ENCODE measurements at regions not wholly inside any gene's neighbourhood (a gene's known extent, or its start where the extent isn't known, plus 50 kb on each side); places are given as distances from the start of the nearest gene placed in this dataset.

DNA sequence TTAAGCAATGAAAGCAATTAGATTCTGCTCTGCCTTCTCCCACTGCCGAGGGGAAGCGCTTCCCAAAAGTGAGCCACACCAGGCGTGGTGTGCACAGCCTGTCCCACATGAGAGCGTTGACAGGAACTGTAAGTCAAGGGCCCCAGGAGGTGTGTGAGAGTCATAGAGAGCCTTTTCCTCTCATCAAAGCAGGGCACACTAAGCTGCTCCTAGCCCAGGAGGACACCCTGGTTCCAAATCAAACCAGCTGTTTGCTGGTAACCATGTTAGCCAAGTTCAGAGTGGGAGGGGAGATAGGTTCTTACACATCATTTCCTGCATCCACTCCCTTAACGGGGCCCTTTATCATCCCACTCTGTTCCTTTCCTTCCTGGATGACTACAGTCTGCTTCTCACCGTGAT, 98.3 kb downstream of the SPTSSA start:
- ChIA-PET POLR2A (no interaction called here), CTCF (interaction anchor here (2.5 kb wide), 1 partner anchor 32 kb away, joined by 10 read pairs; no protein-coding TSS in a partner anchor), RAD21 (ENCODE audit: low non-redundant PET in 1 of 2, low total read pairs in 2 of 2, uncharacterized antibody in 2 of 2, unreplicated experiment in 2 of 2) (no interaction called here)
- intact Hi-C loops (cut with micrococcal nuclease) = no loop called here
- H3K27ac ChIP-seq (ENCODE audit: low read depth, low read length) = no peak overlapping the region
- ATAC-seq (no peak), DNase-seq (ENCODE audit: low read depth, low spot score) (no peak)
- no peaks in the 10 kb centered on the region for H3K79me2 ChIP-seq (ENCODE audit: insufficient read depth, low read length)
- H3K36me3 ChIP-seq (ENCODE audit: control insufficient read depth in 1 of 2, insufficient read depth in 2 of 2, low read length in 2 of 2) = no peaks in the 10 kb centered on the region
- no peak overlapping the region for H3K9ac ChIP-seq (ENCODE audit: low read length)
- H3K4me1 ChIP-seq (ENCODE audit: control insufficient read depth in 1 of 2, insufficient read depth in 2 of 2, low read length in 2 of 2) = no peaks in the 10 kb centered on the region
- no peaks in the 10 kb centered on the region for H3K27me3 ChIP-seq (ENCODE audit: insufficient read depth, low read length)
- H3K4me3 ChIP-seq (replicated peaks in 1 of 2; ENCODE audit: low read depth in 1 of 2, low read length in 2 of 2) = no peak overlapping the region
- H4K20me1 ChIP-seq (ENCODE audit: insufficient read depth) = no peaks in the 10 kb centered on the region
- no peak overlapping the region for H3K4me2 ChIP-seq (ENCODE audit: low read length)
- H3K9me3 ChIP-seq (ENCODE audit: control insufficient read depth in 1 of 2, insufficient read depth in 1 of 2, low read depth in 1 of 2, low read length in 2 of 2) = no peaks in the 10 kb centered on the region
- no TSS peak for BruUV-seq (replicated peaks)
- no peak overlapping the region for H2AFZ ChIP-seq (ENCODE audit: low read depth, low read length, poor library complexity, severe bottlenecking)
- H3K9me2 ChIP-seq (ENCODE audit: insufficient read depth) = no peaks in the 10 kb centered on the region
- TF ChIP-seq EZH2phosphoT487 (IDR thresholded peaks at IDR 0.05; ENCODE audit: borderline replicate concordance) (no peak), EGR1 (IDR thresholded peaks at IDR 0.05; ENCODE audit: low read depth) (no peak), ZNF274 (IDR thresholded peaks at IDR 0.05; ENCODE audit: low read depth, low read length) (no peak), FOSL1 (IDR thresholded peaks at IDR 0.05; ENCODE audit: low read depth) (no peak), POLR2AphosphoS5 (IDR thresholded peaks at IDR 0.05; ENCODE audit: low read depth, low read length) (no peak), ELF1 (IDR thresholded peaks at IDR 0.05; ENCODE audit: borderline replicate concordance, low read depth) (no peak), SIN3A (IDR thresholded peaks at IDR 0.05; ENCODE audit: low read depth) (no peak), CBX3 (IDR thresholded peaks at IDR 0.05; ENCODE audit: low read depth) (no peak), EZH2 (IDR thresholded peaks at IDR 0.05) (no peak)
- TF ChIP-seq, protein P1, sequence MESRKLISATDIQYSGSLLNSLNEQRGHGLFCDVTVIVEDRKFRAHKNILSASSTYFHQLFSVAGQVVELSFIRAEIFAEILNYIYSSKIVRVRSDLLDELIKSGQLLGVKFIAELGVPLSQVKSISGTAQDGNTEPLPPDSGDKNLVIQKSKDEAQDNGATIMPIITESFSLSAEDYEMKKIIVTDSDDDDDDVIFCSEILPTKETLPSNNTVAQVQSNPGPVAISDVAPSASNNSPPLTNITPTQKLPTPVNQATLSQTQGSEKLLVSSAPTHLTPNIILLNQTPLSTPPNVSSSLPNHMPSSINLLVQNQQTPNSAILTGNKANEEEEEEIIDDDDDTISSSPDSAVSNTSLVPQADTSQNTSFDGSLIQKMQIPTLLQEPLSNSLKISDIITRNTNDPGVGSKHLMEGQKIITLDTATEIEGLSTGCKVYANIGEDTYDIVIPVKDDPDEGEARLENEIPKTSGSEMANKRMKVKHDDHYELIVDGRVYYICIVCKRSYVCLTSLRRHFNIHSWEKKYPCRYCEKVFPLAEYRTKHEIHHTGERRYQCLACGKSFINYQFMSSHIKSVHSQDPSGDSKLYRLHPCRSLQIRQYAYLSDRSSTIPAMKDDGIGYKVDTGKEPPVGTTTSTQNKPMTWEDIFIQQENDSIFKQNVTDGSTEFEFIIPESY (IDR thresholded peaks at IDR 0.05; ENCODE audit: extremely low read depth, insufficient replicate concordance, low read length) = no peak
- TF ChIP-seq, protein P2, sequence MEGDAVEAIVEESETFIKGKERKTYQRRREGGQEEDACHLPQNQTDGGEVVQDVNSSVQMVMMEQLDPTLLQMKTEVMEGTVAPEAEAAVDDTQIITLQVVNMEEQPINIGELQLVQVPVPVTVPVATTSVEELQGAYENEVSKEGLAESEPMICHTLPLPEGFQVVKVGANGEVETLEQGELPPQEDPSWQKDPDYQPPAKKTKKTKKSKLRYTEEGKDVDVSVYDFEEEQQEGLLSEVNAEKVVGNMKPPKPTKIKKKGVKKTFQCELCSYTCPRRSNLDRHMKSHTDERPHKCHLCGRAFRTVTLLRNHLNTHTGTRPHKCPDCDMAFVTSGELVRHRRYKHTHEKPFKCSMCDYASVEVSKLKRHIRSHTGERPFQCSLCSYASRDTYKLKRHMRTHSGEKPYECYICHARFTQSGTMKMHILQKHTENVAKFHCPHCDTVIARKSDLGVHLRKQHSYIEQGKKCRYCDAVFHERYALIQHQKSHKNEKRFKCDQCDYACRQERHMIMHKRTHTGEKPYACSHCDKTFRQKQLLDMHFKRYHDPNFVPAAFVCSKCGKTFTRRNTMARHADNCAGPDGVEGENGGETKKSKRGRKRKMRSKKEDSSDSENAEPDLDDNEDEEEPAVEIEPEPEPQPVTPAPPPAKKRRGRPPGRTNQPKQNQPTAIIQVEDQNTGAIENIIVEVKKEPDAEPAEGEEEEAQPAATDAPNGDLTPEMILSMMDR (IDR thresholded peaks at IDR 0.05 in 2 of 3, conservative IDR thresholded peaks at IDR 0.05 in 1 of 3; ENCODE audit: borderline replicate concordance in 1 of 3, insufficient read depth in 1 of 3, low read depth in 2 of 3, low read length in 2 of 3) = no peak
- TF ChIP-seq, protein P3, sequence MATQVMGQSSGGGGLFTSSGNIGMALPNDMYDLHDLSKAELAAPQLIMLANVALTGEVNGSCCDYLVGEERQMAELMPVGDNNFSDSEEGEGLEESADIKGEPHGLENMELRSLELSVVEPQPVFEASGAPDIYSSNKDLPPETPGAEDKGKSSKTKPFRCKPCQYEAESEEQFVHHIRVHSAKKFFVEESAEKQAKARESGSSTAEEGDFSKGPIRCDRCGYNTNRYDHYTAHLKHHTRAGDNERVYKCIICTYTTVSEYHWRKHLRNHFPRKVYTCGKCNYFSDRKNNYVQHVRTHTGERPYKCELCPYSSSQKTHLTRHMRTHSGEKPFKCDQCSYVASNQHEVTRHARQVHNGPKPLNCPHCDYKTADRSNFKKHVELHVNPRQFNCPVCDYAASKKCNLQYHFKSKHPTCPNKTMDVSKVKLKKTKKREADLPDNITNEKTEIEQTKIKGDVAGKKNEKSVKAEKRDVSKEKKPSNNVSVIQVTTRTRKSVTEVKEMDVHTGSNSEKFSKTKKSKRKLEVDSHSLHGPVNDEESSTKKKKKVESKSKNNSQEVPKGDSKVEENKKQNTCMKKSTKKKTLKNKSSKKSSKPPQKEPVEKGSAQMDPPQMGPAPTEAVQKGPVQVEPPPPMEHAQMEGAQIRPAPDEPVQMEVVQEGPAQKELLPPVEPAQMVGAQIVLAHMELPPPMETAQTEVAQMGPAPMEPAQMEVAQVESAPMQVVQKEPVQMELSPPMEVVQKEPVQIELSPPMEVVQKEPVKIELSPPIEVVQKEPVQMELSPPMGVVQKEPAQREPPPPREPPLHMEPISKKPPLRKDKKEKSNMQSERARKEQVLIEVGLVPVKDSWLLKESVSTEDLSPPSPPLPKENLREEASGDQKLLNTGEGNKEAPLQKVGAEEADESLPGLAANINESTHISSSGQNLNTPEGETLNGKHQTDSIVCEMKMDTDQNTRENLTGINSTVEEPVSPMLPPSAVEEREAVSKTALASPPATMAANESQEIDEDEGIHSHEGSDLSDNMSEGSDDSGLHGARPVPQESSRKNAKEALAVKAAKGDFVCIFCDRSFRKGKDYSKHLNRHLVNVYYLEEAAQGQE (IDR thresholded peaks at IDR 0.05; ENCODE audit: low read depth) = no peak

Data from HCT116 (cell line).